Mesothelial cell of epicardium (in vitro differentiated cells): ENCODE measurements at regions not wholly inside any gene's neighbourhood (a gene's known extent, or its start where the extent isn't known, plus 50 kb on each side); places are given as distances from the start of the nearest gene placed in this dataset.

Experiments
- DNase-seq, 2 experiments: peaks; one replicate each; pipeline ENCODE4 v3.0.0; 2021; ENCODE audit warnings: low spot score in 2 of 2; ENCODE audit not compliant: unreplicated experiment in 2 of 2
- H3K27ac Mint-ChIP-seq: 2 replicates; pipeline ENCODE4 v1.8.0; 2021; ENCODE audit warnings: mixed read lengths
- H3K27me3 Mint-ChIP-seq: 2 replicates; pipeline ENCODE4 v1.8.0; 2021; ENCODE audit warnings: low read depth, mixed read lengths
- H3K36me3 Mint-ChIP-seq: 2 replicates; pipeline ENCODE4 v1.8.0; 2021; ENCODE audit warnings: mixed read lengths
- H3K4me1 Mint-ChIP-seq: 2 replicates; pipeline ENCODE4 v1.8.0; 2021; ENCODE audit warnings: mixed read lengths
- H3K4me3 Mint-ChIP-seq: 2 replicates; pipeline ENCODE4 v1.8.0; 2021; ENCODE audit warnings: mild to moderate bottlenecking, moderate library complexity, mixed read lengths
- H3K9me3 Mint-ChIP-seq: 2 replicates; pipeline ENCODE4 v1.8.0; 2021; ENCODE audit warnings: mixed read lengths
- TF ChIP-seq, protein P1 (sequence below): fragments of 200-600 bp; sonication (generic); IDR thresholded peaks from one replicate; pipeline ENCODE4 v1.5.0; 2021; ENCODE audit warnings: antibody characterized with exemption; ENCODE audit not compliant: unreplicated experiment

DNA sequence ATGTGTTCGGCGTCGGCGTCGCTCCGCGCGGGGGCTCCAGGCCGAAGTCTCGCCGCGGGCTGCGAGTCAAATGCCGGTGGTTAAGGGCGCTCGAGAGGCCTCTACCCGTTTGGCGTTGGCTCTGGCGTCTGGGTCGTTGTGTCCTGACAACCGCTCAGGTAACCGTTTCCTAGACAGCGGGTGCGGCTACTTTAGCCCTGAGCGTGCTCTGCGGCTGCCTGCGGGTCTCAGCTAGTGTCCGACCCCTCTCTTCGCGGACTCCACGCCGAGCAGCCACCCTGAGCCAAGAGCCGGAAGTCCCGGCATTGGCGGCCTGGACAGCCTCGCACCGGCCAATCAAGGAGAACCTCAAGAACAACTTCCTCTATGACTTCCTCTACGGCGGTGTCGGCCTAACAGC, 173.4 kb downstream of the SETD4 start:
- peaks cover 6% of the 10 kb centered on the region for H3K4me1 Mint-ChIP-seq
- H3K4me3 Mint-ChIP-seq = no peak overlapping the region
- DNase-seq = no peak
- peaks cover 35% of the 10 kb centered on the region for H3K27me3 Mint-ChIP-seq
- no peak overlapping the region for H3K27ac Mint-ChIP-seq
- no peaks in the 10 kb centered on the region for H3K36me3 Mint-ChIP-seq
- peaks cover 8% of the 10 kb centered on the region for H3K9me3 Mint-ChIP-seq
- TF ChIP-seq, protein P1, sequence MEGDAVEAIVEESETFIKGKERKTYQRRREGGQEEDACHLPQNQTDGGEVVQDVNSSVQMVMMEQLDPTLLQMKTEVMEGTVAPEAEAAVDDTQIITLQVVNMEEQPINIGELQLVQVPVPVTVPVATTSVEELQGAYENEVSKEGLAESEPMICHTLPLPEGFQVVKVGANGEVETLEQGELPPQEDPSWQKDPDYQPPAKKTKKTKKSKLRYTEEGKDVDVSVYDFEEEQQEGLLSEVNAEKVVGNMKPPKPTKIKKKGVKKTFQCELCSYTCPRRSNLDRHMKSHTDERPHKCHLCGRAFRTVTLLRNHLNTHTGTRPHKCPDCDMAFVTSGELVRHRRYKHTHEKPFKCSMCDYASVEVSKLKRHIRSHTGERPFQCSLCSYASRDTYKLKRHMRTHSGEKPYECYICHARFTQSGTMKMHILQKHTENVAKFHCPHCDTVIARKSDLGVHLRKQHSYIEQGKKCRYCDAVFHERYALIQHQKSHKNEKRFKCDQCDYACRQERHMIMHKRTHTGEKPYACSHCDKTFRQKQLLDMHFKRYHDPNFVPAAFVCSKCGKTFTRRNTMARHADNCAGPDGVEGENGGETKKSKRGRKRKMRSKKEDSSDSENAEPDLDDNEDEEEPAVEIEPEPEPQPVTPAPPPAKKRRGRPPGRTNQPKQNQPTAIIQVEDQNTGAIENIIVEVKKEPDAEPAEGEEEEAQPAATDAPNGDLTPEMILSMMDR = no peak

DNA sequence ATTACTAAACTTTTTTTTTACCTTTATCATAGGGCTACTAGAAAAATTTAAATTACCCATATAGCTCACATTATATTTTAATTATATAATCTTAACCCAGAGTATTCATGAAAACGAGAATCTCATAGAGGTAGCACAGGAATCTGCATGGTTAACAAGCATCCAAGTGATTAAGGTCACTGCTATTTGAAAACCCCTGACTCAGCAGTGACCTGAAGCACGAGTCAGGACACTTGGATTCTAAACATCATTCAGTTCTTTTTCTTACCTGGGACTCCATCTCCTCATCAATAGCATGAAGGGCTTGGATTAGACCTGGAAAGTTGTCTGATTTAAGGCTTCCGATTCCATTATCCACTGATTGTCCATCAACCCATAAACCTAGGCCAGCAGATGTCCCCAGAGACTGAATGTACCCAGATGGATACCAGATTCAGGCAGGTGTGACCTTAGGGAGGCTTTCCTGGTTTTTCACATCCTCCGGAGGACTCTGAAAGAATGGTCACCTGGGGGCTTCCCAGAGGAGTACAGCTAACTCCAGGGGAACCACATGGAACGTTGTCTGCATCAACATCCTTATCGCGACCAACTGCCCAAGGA, 174.3 kb downstream of the SETD4 start:
- no peaks in the 10 kb centered on the region for H3K36me3 Mint-ChIP-seq
- H3K4me1 Mint-ChIP-seq = peaks cover 6% of the 10 kb centered on the region
- peaks cover 8% of the 10 kb centered on the region for H3K9me3 Mint-ChIP-seq
- no peak overlapping the region for H3K27ac Mint-ChIP-seq
- no peak for DNase-seq
- H3K4me3 Mint-ChIP-seq = no peak overlapping the region
- TF ChIP-seq, protein P1 = no peak
- peaks cover 43% of the 10 kb centered on the region for H3K27me3 Mint-ChIP-seq

- Mint-ChIP-seq H3K4me3 (no peak overlapping the region), H3K27me3 (peaks cover 50% of the 10 kb centered on the region), H3K9me3 (peaks cover 8% of the 10 kb centered on the region), H3K36me3 (no peaks in the 10 kb centered on the region), H3K27ac (no peak overlapping the region), H3K4me1 (peaks cover 6% of the 10 kb centered on the region)
- no peak for DNase-seq
- TF ChIP-seq, protein P1 = no peak
These were observed 177.5 kb downstream of the SETD4 start for GRCh38 chr21:35882791-35883240.

- TF ChIP-seq, protein P1 = no peak
- Mint-ChIP-seq H3K27ac (no peak overlapping the region), H3K4me3 (no peak overlapping the region), H3K36me3 (peaks cover 2% of the 10 kb centered on the region), H3K4me1 (peaks cover 3% of the 10 kb centered on the region), H3K9me3 (peaks cover 9% of the 10 kb centered on the region), H3K27me3 (peaks cover 36% of the 10 kb centered on the region)
- no peak for DNase-seq
These were observed 186.9 kb downstream of the SETD4 start for GRCh38 chr21:35873441-35873840.

GRCh38 chr21:35871906-35872305, 188.4 kb downstream of the SETD4 start:
- TF ChIP-seq, protein P1 = no peak
- Mint-ChIP-seq H3K36me3 (peaks cover 3% of the 10 kb centered on the region), H3K4me1 (peaks cover 3% of the 10 kb centered on the region), H3K27me3 (peaks cover 27% of the 10 kb centered on the region), H3K27ac (no peak overlapping the region), H3K4me3 (no peak overlapping the region), H3K9me3 (peaks cover 11% of the 10 kb centered on the region)
- no peak for DNase-seq

DNA sequence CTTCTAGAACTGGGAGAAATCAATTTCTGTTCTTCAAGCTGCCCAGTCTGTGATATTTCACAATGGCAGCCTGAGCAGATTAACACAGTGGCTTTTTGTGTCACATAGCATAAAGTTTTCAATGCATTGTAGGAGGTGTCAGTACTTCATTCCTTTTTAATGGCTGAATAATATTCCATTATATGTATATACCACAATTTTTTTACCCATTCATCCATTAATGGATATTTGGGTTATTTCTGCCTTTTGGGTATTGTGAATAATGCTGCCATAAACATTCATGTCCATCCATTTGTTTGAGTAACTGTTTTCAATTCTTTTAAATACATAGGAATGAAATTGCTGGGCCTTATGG, 191.5 kb downstream of the SETD4 start:
- H3K36me3 Mint-ChIP-seq = peaks cover 3% of the 10 kb centered on the region
- H3K27ac Mint-ChIP-seq = no peak overlapping the region
- H3K27me3 Mint-ChIP-seq = peaks cover 12% of the 10 kb centered on the region
- DNase-seq = no peak
- H3K4me1 Mint-ChIP-seq = peaks cover 3% of the 10 kb centered on the region
- no peak overlapping the region for H3K4me3 Mint-ChIP-seq
- TF ChIP-seq, protein P1 = no peak
- H3K9me3 Mint-ChIP-seq = peaks cover 5% of the 10 kb centered on the region
